H1 (cell line): ENCODE measurements at regions not wholly inside any gene's neighbourhood (a gene's known extent, or its start where the extent isn't known, plus 50 kb on each side); places are given as distances from the start of the nearest gene placed in this dataset.

Experiments
- CTCF ChIA-PET: fragments of 300-600 bp; sonication (Branson Sonifier 250); formaldehyde crosslinking; loops from one replicate; lab custom pipeline; 2021; ENCODE audit not compliant: partially characterized antibody; lab: Charles Lee
- POLR2A ChIA-PET: fragments of 300-600 bp; sonication (Branson Sonifier 250); formaldehyde crosslinking; loops from one replicate; lab custom pipeline; 2021; ENCODE audit warnings: inconsistent platforms; ENCODE audit not compliant: partially characterized antibody; lab: Charles Lee
- DNase-seq, 2 experiments: peaks; one replicate each; pipeline versions ENCODE4 v3.0.0 to v3.0.0-alpha.2; 2010 to 2022; ENCODE audit warnings: low spot score in 2 of 2, low read depth in 1 of 2, mixed read lengths in 1 of 2
- FAIRE-seq: peaks from 2 replicates; lab custom pipeline; 2011; peaks lifted over from hg19 to GRCh38; lab: Jason Lieb, UNC
- H2AFZ ChIP-seq: 2 replicates; pipeline ENCODE4 v1.8.1; 2012; ENCODE audit warnings: low read length, inconsistent platforms
- H2AK5ac ChIP-seq: 2 replicates; pipeline ENCODE4 v1.6.1; 2013; ENCODE audit warnings: low read depth, low read length
- H2BK120ac ChIP-seq: replicated peaks from 2 replicates; pipeline ENCODE3; 2013; ENCODE audit warnings: low read depth, low read length, inconsistent platforms
- H2BK12ac ChIP-seq: 2 replicates; pipeline ENCODE4 v1.6.1; 2013; ENCODE audit warnings: low read depth, low read length
- H2BK15ac ChIP-seq: 2 replicates; pipeline ENCODE4 v1.6.1; 2013; ENCODE audit warnings: low read length
- H2BK20ac ChIP-seq: 2 replicates; pipeline ENCODE4 v1.6.1; 2013; ENCODE audit warnings: low read length
- H2BK5ac ChIP-seq: 2 replicates; pipeline ENCODE4 v1.6.1; 2013; ENCODE audit warnings: low read depth, low read length
- H3K14ac ChIP-seq: 2 replicates; pipeline ENCODE4 v1.6.1; 2013; ENCODE audit warnings: inconsistent platforms; ENCODE audit not compliant: insufficient read length
- H3K18ac ChIP-seq: 2 replicates; pipeline ENCODE4 v1.6.1; 2013; ENCODE audit warnings: low read length; ENCODE audit errors: extremely low read depth
- H3K23ac ChIP-seq: 2 replicates; pipeline ENCODE4 v1.6.1; 2013; ENCODE audit warnings: inconsistent platforms; ENCODE audit not compliant: insufficient read length
- H3K23me2 ChIP-seq: 2 replicates; pipeline ENCODE4 v1.6.1; 2013; ENCODE audit warnings: low read depth, low read length
- H3K27ac ChIP-seq: 2 replicates; pipeline ENCODE4 v1.6.1; 2011; ENCODE audit warnings: low read depth, low read length, inconsistent platforms
- H3K27me3 ChIP-seq, 4 experiments: replicated peaks in 1 of 4; 1 replicate in 1 of 4; 2 replicates in 3 of 4; pipeline versions ENCODE4 v1.6.1 to v1.8.1; 2011 to 2013; ENCODE audit warnings: low read length in 3 of 4, mild to moderate bottlenecking in 3 of 4, inconsistent platforms in 2 of 4, mixed read lengths in 2 of 4, moderate library complexity in 1 of 4; ENCODE audit not compliant: control insufficient read depth in 3 of 4, insufficient read depth in 3 of 4; ENCODE audit errors: extremely low read depth in 1 of 4
- H3K36me3 ChIP-seq, 4 experiments: 2 replicates each; pipeline versions ENCODE4 v1.6.1 to v1.8.1; 2011 to 2013; ENCODE audit warnings: mild to moderate bottlenecking in 4 of 4, low read length in 3 of 4, moderate library complexity in 2 of 4, control low read depth in 1 of 4, inconsistent platforms in 1 of 4; ENCODE audit not compliant: insufficient read depth in 4 of 4, control insufficient read depth in 2 of 4
- H3K4ac ChIP-seq: replicated peaks from 2 replicates; pipeline ENCODE3; 2013; ENCODE audit warnings: low read length, low read depth, mixed read lengths, inconsistent platforms; ENCODE audit not compliant: insufficient read length
- H3K4me1 ChIP-seq, 4 experiments: replicated peaks in 1 of 4; 1 replicate in 1 of 4; 2 replicates in 3 of 4; pipeline versions ENCODE4 v1.6.1 to v1.8.1; 2011 to 2013; ENCODE audit warnings: low read length in 3 of 4, inconsistent platforms in 2 of 4, mixed read lengths in 1 of 4; ENCODE audit not compliant: insufficient read depth in 4 of 4, control insufficient read depth in 3 of 4
- H3K4me2 ChIP-seq, 2 experiments: 2 replicates each; pipeline versions ENCODE4 v1.6.1 to v1.8.1; 2011 to 2013; ENCODE audit warnings: low read depth in 2 of 2, low read length in 2 of 2, control low read depth in 1 of 2, inconsistent platforms in 1 of 2, mild to moderate bottlenecking in 1 of 2; ENCODE audit not compliant: insufficient read depth in 1 of 2
- H3K4me3 ChIP-seq, 4 experiments: fragments of 200-600, 300-600 bp in 1 of 4; sonication (generic), shearing (Covaris generic), sonication (Bioruptor Twin) in 1 of 4; 2 replicates each; pipeline versions ENCODE4 v1.5.1 to v1.8.1; 2011 to 2016; ENCODE audit warnings: low read length in 4 of 4, low read depth in 3 of 4, control low read depth in 2 of 4, inconsistent platforms in 2 of 4, mild to moderate bottlenecking in 2 of 4, mixed read lengths in 1 of 4, moderate library complexity in 1 of 4; ENCODE audit not compliant: insufficient read depth in 2 of 4; ENCODE audit errors: extremely low read depth in 1 of 4
- H3K56ac ChIP-seq: replicated peaks from 2 replicates; pipeline ENCODE3; 2013; ENCODE audit warnings: low read depth, mild to moderate bottlenecking, mixed read lengths, low read length, inconsistent platforms; ENCODE audit not compliant: insufficient read length
- H3K79me1 ChIP-seq: 2 replicates; pipeline ENCODE4 v1.6.1; 2013; ENCODE audit warnings: low read depth, low read length, control low read depth
- H3K79me2 ChIP-seq, 2 experiments: 2 replicates each; pipeline versions ENCODE4 v1.6.1 to v1.8.1; 2012 to 2013; ENCODE audit warnings: low read length in 2 of 2, mild to moderate bottlenecking in 2 of 2, inconsistent platforms in 1 of 2; ENCODE audit not compliant: insufficient read depth in 2 of 2, control insufficient read depth in 1 of 2
- H3K9ac ChIP-seq, 4 experiments: replicated peaks in 1 of 4; 1 replicate in 1 of 4; 2 replicates in 3 of 4; pipeline versions ENCODE4 v1.6.1 to v1.8.1; 2011 to 2013; ENCODE audit warnings: low read depth in 3 of 4, low read length in 3 of 4, control low read depth in 2 of 4, mild to moderate bottlenecking in 2 of 4, moderate library complexity in 2 of 4, inconsistent platforms in 1 of 4; ENCODE audit errors: extremely low read depth in 1 of 4
- H3K9me3 ChIP-seq, 2 experiments: 2 replicates each; pipeline versions ENCODE4 v1.6.1 to v1.8.1; 2012 to 2013; ENCODE audit warnings: mild to moderate bottlenecking in 2 of 2, moderate library complexity in 2 of 2, control low read depth in 1 of 2, inconsistent platforms in 1 of 2, low read depth in 1 of 2, low read length in 1 of 2, mixed read lengths in 1 of 2; ENCODE audit not compliant: insufficient read depth in 2 of 2
- H4K20me1 ChIP-seq, 2 experiments: replicated peaks in 1 of 2; 2 replicates each; pipeline versions ENCODE3 to v1.8.1; 2011 to 2013; ENCODE audit warnings: inconsistent platforms in 2 of 2, low read length in 2 of 2, mild to moderate bottlenecking in 1 of 2; ENCODE audit not compliant: insufficient read depth in 2 of 2, control insufficient read depth in 1 of 2
- H4K5ac ChIP-seq: 2 replicates; pipeline ENCODE4 v1.6.1; 2013; ENCODE audit warnings: low read length, low read depth, mixed read lengths, inconsistent platforms; ENCODE audit not compliant: insufficient read length
- H4K8ac ChIP-seq: 2 replicates; pipeline ENCODE4 v1.8.0; 2013; ENCODE audit warnings: mild to moderate bottlenecking, moderate library complexity, low read length, inconsistent platforms; ENCODE audit not compliant: insufficient read depth; ENCODE audit errors: extremely low read depth
- H4K91ac ChIP-seq: replicated peaks from 2 replicates; pipeline ENCODE3; 2013; ENCODE audit warnings: low read length, mixed read lengths, inconsistent platforms; ENCODE audit not compliant: insufficient read length
- CTBP2 ChIP-seq: IDR thresholded peaks from 2 replicates; pipeline ENCODE4 v1.7.0; 2011; ENCODE audit warnings: borderline replicate concordance, mild to moderate bottlenecking, moderate library complexity, mixed read lengths, low read length; ENCODE audit not compliant: insufficient read depth, insufficient read length
- E2F6 ChIP-seq: IDR thresholded peaks from 2 replicates; pipeline ENCODE4 v1.6.1; 2012; ENCODE audit warnings: inconsistent platforms
- EGR1 ChIP-seq: IDR thresholded peaks from 2 replicates; pipeline ENCODE4 v1.6.1; 2011; ENCODE audit warnings: low read depth, low read length, borderline replicate concordance
- NRF1 ChIP-seq: IDR thresholded peaks from 2 replicates; pipeline ENCODE4 v1.6.1; 2011; ENCODE audit warnings: mild to moderate bottlenecking, low read depth, low read length, improper control_type of control experiment
- RAD21 ChIP-seq, 2 experiments: IDR thresholded peaks in 1 of 2; conservative IDR thresholded peaks in 1 of 2; 2 replicates each; pipeline ENCODE4 v1.6.1; 2011; ENCODE audit warnings: low read depth in 2 of 2, low read length in 2 of 2, improper control_type of control experiment in 1 of 2, inconsistent platforms in 1 of 2, mild to moderate bottlenecking in 1 of 2, moderate library complexity in 1 of 2
- RBBP5 ChIP-seq: IDR thresholded peaks from 2 replicates; pipeline ENCODE4 v1.7.1; 2012; ENCODE audit warnings: low read depth, mild to moderate bottlenecking, inconsistent platforms, low read length, moderate library complexity, borderline replicate concordance
- TAF7 ChIP-seq: optimal IDR thresholded peaks from 2 replicates; pipeline ENCODE3; 2011; ENCODE audit warnings: low read depth, mild to moderate bottlenecking, inconsistent platforms, low read length, moderate library complexity, borderline replicate concordance
- WGBS, 2 experiments: shearing (Covaris generic) in 1 of 2; methylation state at CpG; one replicate each; pipeline versions ENCODE4 v1.1.6 to v1.1.7; 2013 to 2015; ENCODE audit warnings: low lambda C conversion rate in 2 of 2, mixed read lengths in 2 of 2, inconsistent platforms in 1 of 2, low coverage in 1 of 2, missing lambda C conversion rate in 1 of 2; ENCODE audit not compliant: insufficient replicate concordance in 2 of 2, insufficient coverage in 1 of 2, insufficient read length in 1 of 2; ENCODE audit errors: extremely low coverage in 1 of 2, missing lambda C conversion rate in 1 of 2; 5-methylcytosine and 5-hydroxymethylcytosine counted together

- Histone ChIP-seq H2BK120ac (no peak overlapping the region), H3K23ac (no peak overlapping the region), H3K4me1 (no peaks in the 10 kb centered on the region), H3K14ac (no peak overlapping the region), H2AK5ac (no peak overlapping the region), H2BK5ac (no peak overlapping the region), H3K9ac (no peak overlapping the region), H2AFZ (no peak overlapping the region), H2BK12ac (no peak overlapping the region), H3K79me1 (no peaks in the 10 kb centered on the region), H4K91ac (no peak overlapping the region), H3K4me2 (no peak overlapping the region), H3K27ac (no peak overlapping the region), H3K27me3 (no peaks in the 10 kb centered on the region), H3K23me2 (no peaks in the 10 kb centered on the region), H3K36me3 (no peaks in the 10 kb centered on the region), H2BK15ac (no peak overlapping the region), H3K18ac (no peak overlapping the region), H4K5ac (no peak overlapping the region), H2BK20ac (no peak overlapping the region), H3K4ac (no peak overlapping the region), H4K8ac (no peak overlapping the region), H3K9me3 (0 out of 4 replicates have a peak, but pooled peaks cover 0 to 3% of the 10 kb centered on the region in 2 experiments), H4K20me1 (no peaks in the 10 kb centered on the region), H3K4me3 (no peak overlapping the region), H3K56ac (no peak overlapping the region), H3K79me2 (no peaks in the 10 kb centered on the region)
- POLR2A ChIA-PET = interaction anchor here (0.5 kb wide), 1 partner anchor 72 kb away, joined by 3 read pairs; no protein-coding TSS in a partner anchor
- no peak for TF ChIP-seq TAF7
- TF ChIP-seq RBBP5 = no peak
- no peak for TF ChIP-seq E2F6
- TF ChIP-seq CTBP2 = no peak
- TF ChIP-seq NRF1 = no peak
- TF ChIP-seq RAD21 (IDR thresholded peaks at IDR 0.05 in 1 of 2, conservative IDR thresholded peaks at IDR 0.05 in 1 of 2; ENCODE audit: low read depth in 2 of 2, low read length in 2 of 2) = no peak
- TF ChIP-seq EGR1 = no peak
- CTCF ChIA-PET = interaction anchor here (1.1 kb wide), 1 partner anchor 161 kb away, joined by 3 read pairs; no protein-coding TSS in a partner anchor
- 98% methylated on average over 2 of the region's 2 CpGs; no CpG with 5 or more reads in 1 of the 2 experiments for WGBS, 2 experiments
- DNase-seq (no peak), FAIRE-seq (no peak)
These were observed 138.3 kb upstream of the ST6GAL2 start for GRCh38 chr2:107024269-107024668.
